A172 (cell line): ENCODE measurements at regions not wholly inside any gene's neighbourhood (a gene's known extent, or its start where the extent isn't known, plus 50 kb on each side); places are given as distances from the start of the nearest gene placed in this dataset.
A peak's percentile ranks its signal among the peaks of the same experiment; 100 is the strongest.

Experiments
- DNase-seq: peaks from one replicate; pipeline ENCODE4 v3.0.0-alpha.2; 2015; ENCODE audit warnings: low spot score

- DNase-seq: no peak
Measured at GRCh38 chr9:88692827-88693226, 157.8 kb downstream of the NXNL2 start.

DNA sequence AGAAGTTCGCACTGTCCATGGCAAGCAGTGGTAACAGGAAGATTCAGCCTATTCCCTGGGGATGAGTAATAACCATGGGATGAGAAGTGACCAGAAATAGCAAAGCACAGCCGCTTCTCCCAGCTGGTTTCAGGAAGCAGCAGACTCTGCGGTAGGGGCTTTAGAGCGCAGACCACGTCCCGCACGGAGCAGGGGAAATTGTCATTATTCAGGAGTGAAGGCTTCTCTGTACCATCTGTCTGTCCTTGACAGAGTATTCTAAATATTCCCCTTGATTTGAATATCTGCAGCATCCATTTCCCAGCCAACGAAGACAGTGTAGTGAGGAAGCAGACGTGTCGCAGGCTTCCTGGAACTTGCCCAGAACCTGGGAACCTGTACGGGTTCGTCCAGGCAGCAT, 159.6 kb downstream of the NXNL2 start:
- peak; percentile 77 for DNase-seq

DNA sequence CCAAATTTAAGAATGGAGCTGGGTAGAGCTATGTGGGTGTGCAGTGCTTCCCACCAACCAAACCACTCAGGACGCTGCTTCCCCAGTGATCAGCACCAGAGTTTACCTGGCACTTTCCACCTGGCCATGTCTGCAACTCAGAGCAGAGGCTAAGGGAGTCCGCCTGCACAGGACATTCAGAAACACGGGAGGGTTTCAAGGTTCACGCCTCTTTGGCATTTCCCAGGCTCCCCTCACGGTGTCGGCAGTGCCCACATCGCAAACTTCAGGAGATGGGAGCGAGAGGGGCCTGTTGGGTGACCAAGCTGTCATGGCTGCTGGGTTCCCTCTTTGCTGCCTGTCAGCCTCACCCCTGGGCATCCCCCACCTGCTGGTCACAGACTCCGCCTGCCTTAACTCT, 161.5 kb downstream of the NXNL2 start:
- no peak for DNase-seq

- DNase-seq: no peak
Measured at GRCh38 chr9:88697764-88698432, 162.9 kb downstream of the NXNL2 start.

GRCh38 chr9:88702985-88703384, 168.0 kb downstream of the NXNL2 start:
- no peak for DNase-seq

DNA sequence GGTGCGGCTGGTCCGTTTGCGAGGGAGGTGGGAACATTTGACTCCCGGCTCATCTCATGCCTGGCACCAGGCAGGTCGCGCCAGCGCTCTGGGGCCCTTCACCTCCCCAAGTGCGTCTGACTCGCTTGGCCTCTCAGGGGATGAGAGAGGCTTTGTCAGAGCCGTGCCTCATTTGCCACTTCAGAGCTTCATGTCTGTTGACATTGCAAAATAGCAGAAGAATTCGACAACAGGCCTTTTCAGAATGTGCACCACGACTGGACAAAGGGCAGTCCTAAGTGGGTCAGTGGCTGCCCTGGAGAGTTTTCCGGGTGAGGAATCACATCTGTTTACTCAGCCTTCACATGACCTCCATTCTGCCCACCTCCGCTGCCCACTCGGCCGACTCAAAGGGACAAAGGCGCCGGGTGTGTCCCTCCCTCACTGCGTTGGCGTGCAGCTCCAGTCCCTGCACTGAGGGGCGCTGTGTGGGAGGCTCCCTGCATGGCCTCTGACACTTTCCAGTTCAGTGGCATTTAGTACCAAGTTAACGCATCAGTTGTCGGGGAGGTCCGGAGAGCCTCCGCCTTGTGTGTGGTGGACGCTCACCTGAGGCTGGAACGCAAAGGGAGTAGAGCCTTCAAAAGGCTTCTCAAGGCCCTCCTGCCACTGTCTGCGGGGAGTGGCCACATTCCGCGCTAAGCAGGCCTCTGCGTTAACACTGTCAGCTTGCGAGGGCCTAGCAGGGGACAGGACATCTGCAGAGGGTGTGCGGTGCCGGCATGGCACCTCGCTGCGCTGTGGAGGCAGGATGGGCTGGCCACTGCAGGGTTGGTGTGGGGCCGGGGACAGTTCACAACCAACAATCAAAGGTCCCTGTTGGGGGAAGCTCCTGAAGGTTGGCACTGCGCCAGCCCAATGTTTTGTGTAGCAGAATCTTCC, 171.5 kb downstream of the NXNL2 start:
- no peak for DNase-seq

GRCh38 chr9:88710449-88710848, 175.5 kb downstream of the NXNL2 start:
- DNase-seq: no peak

DNA sequence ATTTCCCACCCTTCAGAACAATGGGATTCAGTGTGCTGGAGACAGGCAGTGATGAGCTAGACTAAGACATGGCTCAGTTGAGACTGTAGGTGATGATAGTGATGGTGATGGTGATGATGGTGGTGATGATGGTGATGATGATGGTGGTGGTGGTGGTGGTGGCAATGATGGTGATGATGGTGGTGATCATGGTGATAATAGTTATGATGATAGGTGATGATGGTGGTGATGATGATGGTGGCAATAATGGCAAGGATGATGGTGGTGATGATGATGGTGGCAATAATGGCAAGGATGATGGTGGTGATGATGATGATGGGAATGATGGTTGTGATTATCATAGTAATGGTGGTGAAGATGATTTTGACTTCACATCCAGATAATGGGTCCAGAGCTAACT, 176.7 kb downstream of the NXNL2 start:
- DNase-seq: no peak

GRCh38 chr9:88712484-88712883, 177.5 kb downstream of the NXNL2 start:
- DNase-seq: no peak

GRCh38 chr9:88713010-88713409, 178.0 kb downstream of the NXNL2 start:
- no peak for DNase-seq

DNA sequence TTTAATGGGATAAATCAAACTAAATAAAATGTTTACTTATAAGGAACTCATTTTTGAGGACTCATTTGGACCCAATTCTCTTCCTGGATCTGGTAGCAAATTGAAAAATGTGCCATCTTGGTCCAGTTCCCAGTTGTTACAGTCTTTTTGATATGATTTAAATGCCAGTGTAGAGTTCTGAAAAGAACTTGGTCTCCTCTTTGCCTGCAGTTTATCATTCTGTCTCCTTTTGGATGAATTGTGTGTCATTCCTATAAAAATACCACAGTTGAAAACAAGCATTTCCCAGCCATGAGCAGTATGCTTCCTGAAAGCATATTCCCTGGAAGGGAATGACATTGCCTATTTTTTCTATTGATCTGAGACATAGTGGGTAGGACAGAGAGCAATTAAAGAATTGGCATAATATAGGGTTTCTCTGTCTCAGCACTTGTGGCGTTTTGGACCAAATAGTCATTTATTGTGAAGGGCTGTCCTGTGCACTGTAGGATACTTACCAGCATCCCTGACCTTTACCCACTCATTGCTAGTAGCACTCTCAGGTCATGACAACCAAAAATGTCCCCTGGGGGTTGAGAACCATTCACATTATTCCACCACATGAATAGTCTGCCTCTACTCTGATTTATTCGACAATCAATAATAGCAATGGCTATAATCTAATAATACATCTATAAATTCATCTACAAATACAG, 181.8 kb downstream of the NXNL2 start:
- no peak for DNase-seq

DNA sequence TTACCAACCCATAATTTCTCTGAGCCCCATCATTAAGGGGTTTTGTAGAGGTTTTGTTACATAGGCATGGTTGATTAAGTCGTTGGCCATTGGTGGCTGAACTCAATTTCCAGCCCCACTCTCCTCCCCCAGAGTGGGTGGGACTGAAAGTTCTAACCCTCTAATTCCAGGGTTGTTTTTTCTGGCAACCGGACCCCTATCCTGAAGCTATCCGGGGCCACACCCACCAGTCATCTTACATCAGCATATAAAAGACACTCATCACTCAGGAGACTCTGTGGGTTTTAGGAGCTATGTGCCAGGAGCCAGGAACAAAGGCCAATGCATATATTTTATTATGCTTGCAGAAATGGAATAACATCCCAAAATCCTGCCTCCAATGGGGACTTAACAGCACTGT, 186.0 kb downstream of the NXNL2 start:
- no peak for DNase-seq

DNA sequence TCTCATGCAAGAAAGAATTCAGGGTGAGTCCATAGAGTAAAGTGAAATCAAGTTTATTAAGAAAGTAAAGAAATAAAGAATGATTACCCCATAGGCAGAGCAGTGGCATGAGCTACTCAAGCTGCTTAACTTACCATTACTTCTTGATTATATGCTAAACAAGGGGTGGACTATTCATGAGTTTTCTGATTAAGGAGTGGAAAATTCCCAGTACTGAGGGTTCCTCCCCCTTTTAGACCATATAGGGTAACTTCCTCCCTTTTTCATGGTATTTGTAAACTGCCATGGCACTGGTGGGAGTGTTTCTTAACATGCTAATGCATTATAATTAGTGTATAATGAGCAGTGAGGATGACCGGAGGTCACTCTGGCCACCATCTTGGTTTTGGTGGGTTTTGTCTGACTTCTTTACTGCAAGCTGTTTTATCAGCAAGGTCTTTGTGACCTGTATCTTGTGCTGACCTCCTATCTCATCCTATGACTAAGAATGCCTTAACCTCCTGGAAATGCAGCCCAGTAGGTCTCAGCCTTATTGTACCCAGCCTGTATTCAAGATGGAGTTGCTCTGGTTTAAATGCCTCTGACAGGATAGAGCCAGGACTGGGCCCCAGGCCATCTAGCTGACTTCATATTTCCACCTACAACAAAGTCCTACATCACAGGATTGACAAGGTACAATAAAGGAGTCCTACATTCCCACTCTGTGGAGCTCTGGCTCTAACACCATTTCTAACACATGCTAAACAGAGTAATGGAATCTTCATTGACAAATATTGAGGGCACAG, 186.7 kb downstream of the NXNL2 start:
- no peak for DNase-seq

DNA sequence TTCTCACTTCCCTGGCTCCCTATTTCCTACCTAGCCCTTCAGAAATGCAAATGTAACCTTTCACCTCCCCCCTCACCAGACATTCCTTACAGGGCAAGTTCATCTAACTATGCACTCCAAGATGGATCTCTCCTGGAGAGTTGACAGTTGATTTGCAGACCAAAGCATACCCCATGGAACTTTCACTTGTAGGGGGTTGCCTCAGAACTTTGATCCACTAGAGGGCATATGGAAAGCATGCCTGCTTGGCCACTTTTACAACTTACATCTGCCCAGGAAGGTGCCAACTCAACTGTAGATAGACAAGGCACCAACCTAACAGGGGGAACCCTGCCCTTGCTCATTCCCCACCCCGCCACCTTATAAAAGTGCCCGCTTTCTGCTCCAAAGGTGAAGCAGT, 187.8 kb downstream of the NXNL2 start:
- DNase-seq: peak; percentile 54

- DNase-seq: no peak
Measured at GRCh38 chr9:88723751-88724150, 188.8 kb downstream of the NXNL2 start.

DNA sequence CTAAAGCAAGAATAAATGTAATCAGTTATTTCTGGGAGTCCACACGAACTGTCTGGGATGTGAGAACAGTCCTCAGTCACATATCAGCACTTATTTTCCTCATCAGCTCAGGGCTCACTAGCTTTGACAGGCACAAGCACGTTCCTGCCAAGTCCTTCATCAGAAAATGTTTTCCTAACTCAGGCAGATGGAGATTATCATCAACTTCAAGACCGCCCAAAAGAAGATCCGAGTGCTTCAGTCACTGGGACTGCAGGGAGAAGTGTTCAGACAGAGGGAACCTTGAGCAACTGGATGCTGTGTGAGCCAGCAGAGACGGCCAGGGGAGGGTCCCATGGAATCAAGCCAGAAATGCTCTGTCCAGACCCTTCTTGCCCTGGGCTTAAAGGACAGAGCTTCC, 189.4 kb downstream of the NXNL2 start:
- no peak for DNase-seq

DNA sequence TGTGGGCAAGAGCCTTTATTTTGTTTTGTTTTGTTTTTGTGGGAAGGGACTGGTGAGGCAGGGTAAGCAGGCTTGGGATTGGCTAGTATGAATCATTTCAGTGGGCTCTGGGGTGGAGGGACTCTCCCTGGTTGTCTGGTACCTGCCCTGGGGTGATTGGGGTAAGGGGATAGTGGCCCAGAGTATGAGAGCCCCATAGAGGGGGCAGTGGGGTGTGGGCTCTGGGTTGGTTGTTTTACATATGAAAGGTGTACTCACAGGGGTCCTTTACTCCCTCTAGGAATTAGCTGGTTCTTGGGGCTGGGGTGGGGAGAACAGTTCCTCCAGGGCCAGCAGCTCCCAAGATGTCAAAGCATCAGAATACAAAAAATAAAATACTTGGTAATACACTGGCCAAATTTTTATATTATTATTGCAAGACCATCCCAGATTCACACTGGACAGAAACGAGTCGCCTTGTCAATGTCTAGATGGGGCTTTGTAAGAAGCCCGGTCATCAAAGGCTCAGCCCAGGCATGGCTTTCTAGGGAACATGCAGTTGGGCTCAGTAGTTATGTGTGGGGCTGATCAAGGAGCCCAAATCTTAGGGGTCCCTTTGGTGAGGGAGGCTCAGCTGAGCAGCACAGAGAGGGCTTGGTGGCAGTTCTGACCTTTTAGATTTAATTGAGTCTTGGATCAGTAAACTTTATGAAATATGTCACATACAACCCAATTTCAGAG, 190.5 kb downstream of the NXNL2 start:
- DNase-seq: no peak

GRCh38 chr9:88726803-88727202, 191.8 kb downstream of the NXNL2 start:
- DNase-seq: no peak

GRCh38 chr9:88730780-88731179, 195.8 kb downstream of the NXNL2 start:
- no peak for DNase-seq

GRCh38 chr9:88732128-88732527, 197.2 kb downstream of the NXNL2 start:
- no peak for DNase-seq
